HL-60 (cell line): ENCODE measurements at regions not wholly inside any gene's neighbourhood (a gene's known extent, or its start where the extent isn't known, plus 50 kb on each side); places are given as distances from the start of the nearest gene placed in this dataset.

Experiments used
- DNase-seq, 2 experiments: peaks; one replicate each; pipeline ENCODE4 v3.0.0-alpha.2; 2010 to 2020; ENCODE audit warnings: low read depth in 1 of 2, low spot score in 1 of 2
- H3K27ac ChIP-seq: fragments of 250-450 bp; sonication (Bioruptor Pico); replicated peaks from 2 replicates; pipeline ENCODE4 v1.5.1; 2020; ENCODE audit warnings: mild to moderate bottlenecking, moderate library complexity
- H3K27me3 ChIP-seq: fragments of 250-450 bp; sonication (Bioruptor Pico); 2 replicates; pipeline ENCODE4 v1.5.1; 2021; ENCODE audit warnings: mild to moderate bottlenecking, moderate library complexity; ENCODE audit not compliant: insufficient read depth, poor library complexity, severe bottlenecking
- H3K4me3 ChIP-seq: replicated peaks from 2 replicates; pipeline ENCODE4 v1.5.1; 2011; ENCODE audit warnings: mild to moderate bottlenecking, control low read depth, low read length; ENCODE audit not compliant: insufficient read depth
- GABPA ChIP-seq: IDR thresholded peaks from 2 replicates; pipeline ENCODE4 v1.6.1; 2012; ENCODE audit warnings: low read depth
- POLR2AphosphoS5 ChIP-seq: IDR thresholded peaks from 2 replicates; pipeline ENCODE4 v1.6.1; 2012; ENCODE audit warnings: low read depth
- SPI1 ChIP-seq: IDR thresholded peaks from 2 replicates; pipeline ENCODE4 v1.6.1; 2012; ENCODE audit warnings: low read depth, mild to moderate bottlenecking, borderline replicate concordance
- TF ChIP-seq, protein P1 (sequence below): IDR thresholded peaks from 2 replicates; pipeline ENCODE4 v1.6.1; 2012; ENCODE audit warnings: low read depth; ENCODE audit not compliant: insufficient replicate concordance
- TF ChIP-seq, protein P2 (sequence below): IDR thresholded peaks from one replicate; pipeline ENCODE4 v1.5.1; 2011; ENCODE audit warnings: low read length, control low read depth, inconsistent platforms; ENCODE audit not compliant: insufficient read depth

DNA sequence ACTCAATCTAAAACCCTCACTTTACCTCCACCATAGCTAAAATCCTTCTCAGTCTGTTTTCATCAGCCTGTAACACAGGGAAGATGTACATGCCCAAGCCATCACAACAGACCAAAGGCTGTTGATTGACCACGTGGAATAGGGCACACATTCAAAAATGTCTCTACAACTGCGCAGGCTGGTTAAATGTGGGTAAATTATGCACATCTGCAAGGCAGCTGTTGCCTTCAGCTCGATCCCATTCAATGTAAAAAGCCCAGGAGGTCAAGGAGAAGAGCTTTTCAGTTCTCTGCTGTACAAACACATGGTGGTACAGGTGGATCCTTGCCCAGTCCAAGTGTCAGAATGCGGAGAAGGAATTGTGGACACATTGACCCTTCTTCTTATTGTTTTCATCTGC, 354.0 kb downstream of the FLRT2 start:
- TF ChIP-seq POLR2AphosphoS5: no peak
- TF ChIP-seq, protein P1, sequence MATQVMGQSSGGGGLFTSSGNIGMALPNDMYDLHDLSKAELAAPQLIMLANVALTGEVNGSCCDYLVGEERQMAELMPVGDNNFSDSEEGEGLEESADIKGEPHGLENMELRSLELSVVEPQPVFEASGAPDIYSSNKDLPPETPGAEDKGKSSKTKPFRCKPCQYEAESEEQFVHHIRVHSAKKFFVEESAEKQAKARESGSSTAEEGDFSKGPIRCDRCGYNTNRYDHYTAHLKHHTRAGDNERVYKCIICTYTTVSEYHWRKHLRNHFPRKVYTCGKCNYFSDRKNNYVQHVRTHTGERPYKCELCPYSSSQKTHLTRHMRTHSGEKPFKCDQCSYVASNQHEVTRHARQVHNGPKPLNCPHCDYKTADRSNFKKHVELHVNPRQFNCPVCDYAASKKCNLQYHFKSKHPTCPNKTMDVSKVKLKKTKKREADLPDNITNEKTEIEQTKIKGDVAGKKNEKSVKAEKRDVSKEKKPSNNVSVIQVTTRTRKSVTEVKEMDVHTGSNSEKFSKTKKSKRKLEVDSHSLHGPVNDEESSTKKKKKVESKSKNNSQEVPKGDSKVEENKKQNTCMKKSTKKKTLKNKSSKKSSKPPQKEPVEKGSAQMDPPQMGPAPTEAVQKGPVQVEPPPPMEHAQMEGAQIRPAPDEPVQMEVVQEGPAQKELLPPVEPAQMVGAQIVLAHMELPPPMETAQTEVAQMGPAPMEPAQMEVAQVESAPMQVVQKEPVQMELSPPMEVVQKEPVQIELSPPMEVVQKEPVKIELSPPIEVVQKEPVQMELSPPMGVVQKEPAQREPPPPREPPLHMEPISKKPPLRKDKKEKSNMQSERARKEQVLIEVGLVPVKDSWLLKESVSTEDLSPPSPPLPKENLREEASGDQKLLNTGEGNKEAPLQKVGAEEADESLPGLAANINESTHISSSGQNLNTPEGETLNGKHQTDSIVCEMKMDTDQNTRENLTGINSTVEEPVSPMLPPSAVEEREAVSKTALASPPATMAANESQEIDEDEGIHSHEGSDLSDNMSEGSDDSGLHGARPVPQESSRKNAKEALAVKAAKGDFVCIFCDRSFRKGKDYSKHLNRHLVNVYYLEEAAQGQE: no peak
- Histone ChIP-seq H3K4me3 (no peak overlapping the region), H3K27me3 (no peaks in the 10 kb centered on the region), H3K27ac (no peak overlapping the region)
- DNase-seq: no peak

DNA sequence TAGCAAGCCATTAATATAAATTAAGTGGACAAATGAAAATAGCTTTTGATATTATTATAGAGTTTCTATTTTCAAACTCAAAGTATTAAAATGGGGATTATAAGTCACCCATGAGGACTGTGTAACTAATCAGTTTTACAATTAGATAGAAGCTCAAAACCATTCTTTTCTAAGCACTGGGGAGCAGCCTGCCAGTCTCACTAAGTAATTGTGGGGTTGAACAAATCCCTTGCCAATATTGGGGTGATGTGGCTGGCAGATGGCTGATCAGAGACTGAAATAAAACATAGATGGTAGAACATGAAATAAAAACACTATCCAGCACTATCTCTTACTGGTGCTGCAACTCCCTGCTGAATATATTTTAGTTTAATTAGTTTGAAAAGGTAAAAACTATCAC, 353.2 kb downstream of the FLRT2 start:
- Histone ChIP-seq H3K27ac (no peak overlapping the region), H3K4me3 (no peak overlapping the region), H3K27me3 (no peaks in the 10 kb centered on the region)
- DNase-seq: no peak
- TF ChIP-seq, protein P1: no peak
- no peak for TF ChIP-seq POLR2AphosphoS5
- TF ChIP-seq SPI1: no peak
- TF ChIP-seq, protein P2, sequence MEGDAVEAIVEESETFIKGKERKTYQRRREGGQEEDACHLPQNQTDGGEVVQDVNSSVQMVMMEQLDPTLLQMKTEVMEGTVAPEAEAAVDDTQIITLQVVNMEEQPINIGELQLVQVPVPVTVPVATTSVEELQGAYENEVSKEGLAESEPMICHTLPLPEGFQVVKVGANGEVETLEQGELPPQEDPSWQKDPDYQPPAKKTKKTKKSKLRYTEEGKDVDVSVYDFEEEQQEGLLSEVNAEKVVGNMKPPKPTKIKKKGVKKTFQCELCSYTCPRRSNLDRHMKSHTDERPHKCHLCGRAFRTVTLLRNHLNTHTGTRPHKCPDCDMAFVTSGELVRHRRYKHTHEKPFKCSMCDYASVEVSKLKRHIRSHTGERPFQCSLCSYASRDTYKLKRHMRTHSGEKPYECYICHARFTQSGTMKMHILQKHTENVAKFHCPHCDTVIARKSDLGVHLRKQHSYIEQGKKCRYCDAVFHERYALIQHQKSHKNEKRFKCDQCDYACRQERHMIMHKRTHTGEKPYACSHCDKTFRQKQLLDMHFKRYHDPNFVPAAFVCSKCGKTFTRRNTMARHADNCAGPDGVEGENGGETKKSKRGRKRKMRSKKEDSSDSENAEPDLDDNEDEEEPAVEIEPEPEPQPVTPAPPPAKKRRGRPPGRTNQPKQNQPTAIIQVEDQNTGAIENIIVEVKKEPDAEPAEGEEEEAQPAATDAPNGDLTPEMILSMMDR: no peak
- TF ChIP-seq GABPA: no peak

DNA sequence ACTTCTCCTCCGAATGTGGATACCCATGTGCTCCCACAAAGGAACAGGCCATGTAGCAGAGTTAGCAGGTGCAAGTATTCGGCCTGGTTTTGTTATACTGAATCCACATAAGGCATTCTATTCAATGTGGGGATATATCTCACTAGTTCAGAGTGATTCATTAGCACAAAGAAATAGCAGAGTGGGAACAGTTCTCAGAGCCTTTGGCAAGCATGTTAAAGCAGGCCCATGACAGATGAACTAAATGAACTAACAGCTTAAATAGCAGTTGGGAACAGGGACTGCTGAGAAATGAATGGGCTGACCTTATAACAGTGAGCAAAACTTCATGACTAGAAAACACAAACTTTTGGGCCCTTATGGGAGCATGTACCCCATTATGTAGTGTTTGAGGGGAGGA, 352.0 kb downstream of the FLRT2 start:
- Histone ChIP-seq H3K27me3 (no peaks in the 10 kb centered on the region), H3K4me3 (no peak overlapping the region), H3K27ac (no peak overlapping the region)
- TF ChIP-seq, protein P1: no peak
- no peak for TF ChIP-seq SPI1
- TF ChIP-seq POLR2AphosphoS5: no peak
- TF ChIP-seq, protein P2: no peak
- no peak for TF ChIP-seq GABPA
- DNase-seq: no peak

DNA sequence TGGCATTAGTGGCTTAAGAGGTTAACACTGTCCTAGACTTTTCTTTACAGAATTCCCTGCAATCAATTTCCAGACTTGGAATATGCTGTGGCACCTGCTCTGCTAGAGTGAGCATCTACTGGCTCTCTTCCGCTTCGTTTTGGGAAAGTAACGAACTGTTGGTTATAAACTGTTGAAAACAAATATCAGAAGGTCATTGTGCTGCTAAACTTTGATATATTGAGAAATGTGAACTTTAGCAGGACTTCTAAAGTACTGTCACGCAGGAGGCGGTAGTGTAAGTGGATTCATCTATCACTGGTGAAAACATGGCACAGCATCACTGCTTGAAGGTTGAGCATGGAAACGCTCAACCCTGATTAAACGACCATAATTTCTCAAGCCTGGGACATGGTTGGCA, 348.9 kb downstream of the FLRT2 start:
- no peaks in the 10 kb centered on the region for H3K27me3 ChIP-seq
- no peak for DNase-seq
- no peak overlapping the region for H3K27ac ChIP-seq
- TF ChIP-seq GABPA (no peak), SPI1 (no peak), POLR2AphosphoS5 (no peak)
- TF ChIP-seq, protein P1: no peak
- TF ChIP-seq, protein P2: no peak
- no peak overlapping the region for H3K4me3 ChIP-seq
